GM13976 (cell line): ENCODE measurements at regions not wholly inside any gene's neighbourhood (a gene's known extent, or its start where the extent isn't known, plus 50 kb on each side); places are given as distances from the start of the nearest gene placed in this dataset.

ENCODE experiments used
- DNase-seq: peaks from one replicate; pipeline ENCODE4 v3.0.0; 2012; ENCODE audit warnings: low spot score
- CTCF ChIP-seq: IDR thresholded peaks from 2 replicates; pipeline ENCODE4 v1.5.1; 2012; ENCODE audit warnings: borderline replicate concordance, mild to moderate bottlenecking; ENCODE audit not compliant: insufficient read depth; ENCODE audit errors: extremely low read depth, missing control alignments, control extremely low read depth
- in situ Hi-C: fragments of 300-500 bp; cut with MboI; formaldehyde crosslinking; loops from one replicate; pipeline ENCODE4 v1.12.0; 2022; ENCODE audit warnings: low sequenced_read_pairs, mixed read lengths, inconsistent platforms; ENCODE audit not compliant: unreplicated experiment

GRCh38 chr13:40026741-40027140 is 371.3 kb downstream of the COG6 start:
- in situ Hi-C loops: no loop called here
- DNase-seq: peak; percentile 22
- TF ChIP-seq CTCF: no peak

DNA sequence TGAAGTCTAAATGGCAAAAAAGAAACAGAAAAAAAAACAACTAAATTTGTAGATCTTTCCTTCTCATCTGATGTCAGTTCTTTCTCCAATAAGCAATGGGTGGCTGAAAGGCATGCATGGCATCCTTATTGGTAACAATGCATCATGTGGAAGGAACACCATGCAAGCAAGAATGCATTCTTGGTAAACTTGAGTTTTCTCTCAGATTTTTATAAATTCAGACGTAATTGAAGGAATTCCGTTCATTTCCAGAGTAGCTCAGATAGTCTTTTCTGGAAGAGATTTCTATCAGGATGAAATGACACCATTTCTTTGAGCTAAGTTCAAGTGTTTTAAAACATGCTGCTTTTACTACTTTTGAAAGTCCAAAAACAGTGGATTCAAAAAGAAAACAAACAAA is 373.0 kb downstream of the COG6 start:
- no peak for TF ChIP-seq CTCF
- DNase-seq: no peak
- in situ Hi-C loops: no loop called here

DNA sequence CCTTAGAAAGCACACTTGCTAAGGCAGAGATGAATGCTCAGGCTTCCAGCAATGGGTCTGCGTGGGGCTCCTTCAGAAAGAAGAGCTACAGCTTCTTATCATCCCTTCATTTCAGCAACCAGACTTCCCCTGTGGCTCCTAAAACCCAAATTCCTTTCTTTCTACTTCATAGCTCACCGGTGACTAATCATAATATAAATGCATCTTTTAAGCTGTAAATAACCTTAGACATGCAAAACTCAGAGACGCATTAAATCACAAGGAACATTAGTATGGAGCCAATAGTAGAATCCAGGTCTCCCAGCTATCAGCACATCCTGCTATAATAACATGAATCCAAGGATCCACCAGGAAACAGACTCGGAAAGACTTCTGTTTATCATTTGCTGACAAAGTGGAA is 375.6 kb downstream of the COG6 start:
- DNase-seq: no peak
- in situ Hi-C loops: no loop called here
- TF ChIP-seq CTCF: no peak

GRCh38 chr13:40039061-40039460 is 383.6 kb downstream of the COG6 start:
- no peak for TF ChIP-seq CTCF
- no peak for DNase-seq
- in situ Hi-C loops: no loop called here

GRCh38 chr13:40042991-40043390 is 387.5 kb downstream of the COG6 start:
- no peak for TF ChIP-seq CTCF
- in situ Hi-C loops: no loop called here
- no peak for DNase-seq

DNA sequence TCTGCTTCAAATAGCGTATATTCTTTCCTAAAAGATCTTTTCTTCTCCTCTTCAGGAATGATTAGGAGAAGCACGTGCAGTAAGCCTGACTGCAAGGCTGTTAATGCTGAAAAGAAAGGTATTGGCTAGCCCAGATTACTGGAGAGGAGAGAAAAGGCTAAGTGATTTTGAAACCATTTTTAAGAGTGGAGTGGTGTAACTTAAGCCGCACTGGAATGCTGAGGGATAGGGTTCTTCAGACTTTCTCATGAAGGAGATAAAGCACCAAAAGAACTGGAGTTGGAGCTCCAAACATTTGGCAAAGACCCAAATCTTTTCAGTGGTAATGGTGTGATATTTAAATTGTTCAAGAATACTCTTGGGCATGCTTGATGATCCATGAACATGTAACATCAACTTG is 388.3 kb downstream of the COG6 start:
- DNase-seq: no peak
- in situ Hi-C loops: no loop called here
- TF ChIP-seq CTCF: no peak

DNA sequence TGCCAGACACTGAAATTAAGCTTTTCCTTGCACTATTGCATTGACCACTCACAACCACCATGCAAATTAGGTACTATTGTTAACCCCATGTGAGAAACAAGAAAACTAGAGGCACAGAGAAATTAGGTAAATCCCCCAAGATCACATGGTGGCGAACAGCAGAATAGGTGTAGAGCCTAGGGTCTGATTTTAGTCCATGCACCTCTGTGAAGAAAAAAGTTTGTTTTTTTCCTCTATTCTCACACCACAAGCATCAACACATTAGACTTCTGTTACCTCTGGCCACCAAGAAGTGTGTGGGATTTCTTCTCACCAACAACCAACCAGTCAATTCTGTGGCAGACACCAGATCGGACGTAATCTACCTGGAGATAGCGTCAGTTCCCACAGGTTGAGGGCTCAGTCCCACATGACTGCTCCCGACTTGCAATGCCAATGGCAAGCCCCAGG is 391.9 kb downstream of the COG6 start:
- in situ Hi-C loops: no loop called here
- TF ChIP-seq CTCF: no peak
- no peak for DNase-seq
